A549 (cell line): ENCODE measurements at regions not wholly inside any gene's neighbourhood (a gene's known extent, or its start where the extent isn't known, plus 50 kb on each side); places are given as distances from the start of the nearest gene placed in this dataset.
"Not testable (repeated sequence)": the region's sequence is repeated elsewhere in the genome, so short reads cannot be mapped to it uniquely, and the experiment has no call there.

Source experiments
- ATAC-seq, 2 experiments: fragments of 200-7000 bp in 1 of 2; fragments of >200 bp in 1 of 2; cut with Nextera tagmentation in 1 of 2; cut with Tn5 transposase in 1 of 2; 3 replicates each; pipeline versions ENCODE4 v1.8.0 to v1.9.1; 2018 to 2020; ENCODE audit warnings: mild to moderate bottlenecking in 1 of 2, moderate library complexity in 1 of 2
- CTCF ChIA-PET: fragments of 300-600 bp; sonication (Branson Sonifier 250); formaldehyde crosslinking; extraction: SDS; loops from one replicate; lab custom pipeline; 2021; ENCODE audit warnings: antibody characterized with exemption, inconsistent platforms; lab: Yijun Ruan, JAX
- POLR2A ChIA-PET: fragments of 350-600 bp; formaldehyde crosslinking; extraction: SDS; loops from one replicate; lab custom pipeline; 2021; ENCODE audit warnings: antibody characterized with exemption, inconsistent platforms; lab: Yijun Ruan, JAX
- DNase-seq, 2 experiments: peaks; one replicate each; pipeline versions ENCODE4 v3.0.0 to v3.0.0-alpha.2; 2011 to 2016; ENCODE audit warnings: low read depth in 1 of 2, low spot score in 1 of 2
- FAIRE-seq: peaks from 2 replicates; lab custom pipeline; 2011; peaks lifted over from hg19 to GRCh38; lab: Jason Lieb, UNC
- H3K27ac ChIP-seq, 2 experiments: fragments of >200 bp; sonication (Bioruptor Twin); formaldehyde crosslinking; 3 replicates each; pipeline ENCODE4 v1.5.1; 2016 to 2017
- H3K4me1 ChIP-seq: fragments of >200 bp; sonication (Bioruptor Twin); formaldehyde crosslinking; 3 replicates; pipeline ENCODE4 v1.6.1; 2016
- H3K4me2 ChIP-seq: fragments of >200 bp; sonication (Bioruptor Twin); formaldehyde crosslinking; 3 replicates; pipeline ENCODE4 v1.6.1; 2016
- H3K4me3 ChIP-seq: fragments of >200 bp; sonication (Bioruptor Twin); formaldehyde crosslinking; 3 replicates; pipeline ENCODE4 v1.5.1; 2016
- H3K9me3 ChIP-seq: fragments of >200 bp; sonication (Bioruptor Twin); formaldehyde crosslinking; 3 replicates; pipeline ENCODE4 v1.6.1; 2016
- BHLHE40 ChIP-seq: IDR thresholded peaks from 2 replicates; pipeline ENCODE4 v1.6.1; 2012; ENCODE audit warnings: low read depth, low read length, inconsistent platforms
- CHD4 ChIP-seq: fragments of 200-600 bp; sonication (generic); IDR thresholded peaks from 2 replicates; pipeline ENCODE4 v1.6.1; 2016; ENCODE audit warnings: antibody characterized with exemption, mild to moderate bottlenecking, borderline replicate concordance
- FOSB ChIP-seq: fragments of 250-450 bp; sonication (Bioruptor Pico); IDR thresholded peaks from 2 replicates; pipeline ENCODE4 v1.5.0; 2020; ENCODE audit warnings: mild to moderate bottlenecking, moderate library complexity
- FOSL2 ChIP-seq, 2 experiments: fragments of 450-650 bp in 1 of 2; fragments of >200 bp in 1 of 2; sonication (Bioruptor Twin) in 1 of 2; formaldehyde crosslinking; IDR thresholded peaks; 2 replicates each; pipeline versions ENCODE4 v1.5.0 to v1.6.1; 2016 to 2020; ENCODE audit warnings: mild to moderate bottlenecking in 1 of 2, moderate library complexity in 1 of 2
- FOXS1 ChIP-seq: fragments of 250-450 bp; sonication (Bioruptor Pico); IDR thresholded peaks from 2 replicates; pipeline ENCODE4 v1.5.0; 2020; ENCODE audit warnings: mild to moderate bottlenecking, moderate library complexity
- GATA3 ChIP-seq: IDR thresholded peaks from 2 replicates; pipeline ENCODE4 v1.6.1; 2012; ENCODE audit warnings: borderline replicate concordance
- MAZ ChIP-seq: fragments of 150-350 bp; IDR thresholded peaks from 2 replicates; pipeline ENCODE4 v1.6.1; 2014; ENCODE audit warnings: antibody characterized with exemption, low read depth, low read length, borderline replicate concordance
- NFE2L2 ChIP-seq: fragments of 150-350 bp; conservative IDR thresholded peaks from 2 replicates; pipeline ENCODE4 v1.6.1; 2014; ENCODE audit warnings: low read length
- NR3C1 ChIP-seq: fragments of >200 bp; sonication (Bioruptor Twin); formaldehyde crosslinking; IDR thresholded peaks from 3 replicates; pipeline ENCODE4 v1.6.1; 2017
- RNF2 ChIP-seq: fragments of 200-600 bp; sonication (generic); IDR thresholded peaks from 2 replicates; pipeline ENCODE4 v1.6.1; 2016; ENCODE audit warnings: low read depth, mild to moderate bottlenecking, antibody characterized with exemption, moderate library complexity, borderline replicate concordance
- SMC3 ChIP-seq: fragments of >200 bp; sonication (Bioruptor Twin); formaldehyde crosslinking; IDR thresholded peaks from 3 replicates; pipeline ENCODE4 v1.6.1; 2018; ENCODE audit warnings: inconsistent platforms
- TP53 ChIP-seq: fragments of 250-450 bp; sonication (Bioruptor Pico); IDR thresholded peaks from 2 replicates; pipeline ENCODE4 v1.5.0; 2021; ENCODE audit warnings: mild to moderate bottlenecking, moderate library complexity
- ZSCAN20 ChIP-seq: fragments of 250-450 bp; sonication (Bioruptor Pico); IDR thresholded peaks from 2 replicates; pipeline ENCODE4 v1.8.0; 2022; ENCODE audit warnings: mild to moderate bottlenecking, moderate library complexity
- WGBS: methylation state at CpG from one replicate; pipeline ENCODE4 v1.1.6; 2017; ENCODE audit errors: missing lambda C conversion rate; 5-methylcytosine and 5-hydroxymethylcytosine counted together
- TF ChIP-seq, protein P1 (sequence below): fragments of >200 bp; sonication (Bioruptor Twin); formaldehyde crosslinking; IDR thresholded peaks from 2 replicates; pipeline ENCODE4 v1.6.1; 2016
- TF ChIP-seq, protein P2 (sequence below): fragments of 250-450 bp; sonication (Bioruptor Pico); IDR thresholded peaks from 2 replicates; pipeline ENCODE4 v1.5.0; 2020; ENCODE audit warnings: low read depth, mild to moderate bottlenecking, moderate library complexity
- TF ChIP-seq, protein P3 (sequence below): fragments of >200 bp; sonication (Bioruptor Twin); formaldehyde crosslinking; IDR thresholded peaks from 3 replicates; pipeline ENCODE4 v1.5.1; 2016
- TF ChIP-seq, protein P4 (sequence below): fragments of 250-450 bp; sonication (Bioruptor Pico); IDR thresholded peaks from 2 replicates; pipeline ENCODE4 v1.5.0; 2021; ENCODE audit warnings: mild to moderate bottlenecking, moderate library complexity, borderline replicate concordance
- TF ChIP-seq, protein P5 (sequence below): fragments of 150-350 bp; IDR thresholded peaks from 2 replicates; pipeline ENCODE4 v1.6.1; 2014; ENCODE audit warnings: low read depth, mild to moderate bottlenecking, low read length
- TF ChIP-seq, protein P6 (sequence below): IDR thresholded peaks from 2 replicates; pipeline ENCODE4 v1.6.1; 2012; ENCODE audit warnings: low read depth, borderline replicate concordance
- TF ChIP-seq, protein P7 (sequence below): fragments of 200-600 bp; sonication (generic); IDR thresholded peaks from 2 replicates; pipeline ENCODE4 v1.6.1; 2016; ENCODE audit warnings: antibody characterized with exemption, mild to moderate bottlenecking, moderate library complexity
- TF ChIP-seq, protein P8 (sequence below): IDR thresholded peaks from 2 replicates; pipeline ENCODE4 v1.6.1; 2012

DNA sequence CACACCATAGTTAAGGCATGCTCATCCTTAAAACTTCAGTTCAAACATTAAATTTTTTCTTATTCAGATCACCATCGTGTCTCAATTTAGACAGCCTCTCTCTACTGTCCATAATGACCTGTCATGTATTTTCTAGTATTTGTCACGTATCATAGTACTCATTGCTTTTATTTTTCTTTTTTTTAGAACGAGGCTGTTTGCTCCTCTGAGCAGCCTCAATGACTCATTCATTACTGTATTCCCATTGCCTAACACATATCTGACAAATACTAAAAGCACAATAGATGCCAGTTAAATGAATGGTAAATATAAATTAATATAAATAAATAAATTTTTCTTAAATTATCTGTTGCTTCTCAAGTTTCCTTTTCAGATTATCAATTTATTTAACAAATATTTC lies 245.5 kb downstream of the TUBA3C start:
- Histone ChIP-seq H3K27ac (no peak overlapping the region), H3K4me1 (no peaks in the 10 kb centered on the region), H3K9me3 (no peaks in the 10 kb centered on the region), H3K4me3 (no peak overlapping the region), H3K4me2 (no peak overlapping the region)
- TF ChIP-seq BHLHE40 (no peak), NR3C1 (no peak), FOSL2 (IDR thresholded peaks at IDR 0.05) (no peak), FOSL2 (CRISPR knock-in tag; IDR thresholded peaks at IDR 0.05) (no peak)
- TF ChIP-seq, protein P1, sequence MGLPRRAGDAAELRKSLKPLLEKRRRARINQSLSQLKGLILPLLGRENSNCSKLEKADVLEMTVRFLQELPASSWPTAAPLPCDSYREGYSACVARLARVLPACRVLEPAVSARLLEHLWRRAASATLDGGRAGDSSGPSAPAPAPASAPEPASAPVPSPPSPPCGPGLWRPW, result no peak
- TF ChIP-seq, protein P2, sequence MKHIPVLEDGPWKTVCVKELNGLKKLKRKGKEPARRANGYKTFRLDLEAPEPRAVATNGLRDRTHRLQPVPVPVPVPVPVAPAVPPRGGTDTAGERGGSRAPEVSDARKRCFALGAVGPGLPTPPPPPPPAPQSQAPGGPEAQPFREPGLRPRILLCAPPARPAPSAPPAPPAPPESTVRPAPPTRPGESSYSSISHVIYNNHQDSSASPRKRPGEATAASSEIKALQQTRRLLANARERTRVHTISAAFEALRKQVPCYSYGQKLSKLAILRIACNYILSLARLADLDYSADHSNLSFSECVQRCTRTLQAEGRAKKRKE (CRISPR knock-in tag), result no peak
- no peak for FAIRE-seq
- CTCF ChIA-PET, result no interaction called here
- 4% methylated on average over 3 of the region's 3 CpGs for WGBS
- POLR2A ChIA-PET, result no interaction called here
- no peak for ATAC-seq
- DNase-seq, result no peak

DNA sequence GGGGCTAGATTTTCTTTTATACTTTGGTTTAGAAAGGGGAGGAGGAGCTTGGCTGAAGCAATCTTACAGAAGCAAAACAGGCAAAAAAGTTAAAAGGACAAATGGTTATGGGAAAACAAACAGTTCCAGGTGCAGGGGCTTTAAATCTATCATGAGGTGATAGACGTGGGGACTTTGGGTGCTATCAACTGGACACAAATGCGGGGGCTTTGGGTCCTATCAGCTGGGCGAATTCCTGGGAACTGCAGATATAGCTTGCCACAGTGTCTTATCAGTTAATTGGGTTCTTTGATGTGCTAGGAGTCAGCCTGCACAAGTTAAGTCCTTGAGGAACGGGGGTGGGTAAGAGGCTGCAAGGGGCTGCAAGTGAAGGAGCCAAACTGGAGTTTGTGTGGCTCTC lies 260.6 kb downstream of the TUBA3C start:
- ChIA-PET POLR2A (no interaction called here), CTCF (no interaction called here)
- no peak overlapping the region for H3K27ac ChIP-seq
- no peaks in the 10 kb centered on the region for H3K4me1 ChIP-seq
- H3K9me3 ChIP-seq, result no peaks in the 10 kb centered on the region
- DNase-seq (no peak), FAIRE-seq (no peak), ATAC-seq (no peak)
- 0% methylated on average over 4 of the region's 4 CpGs for WGBS
- no peak overlapping the region for H3K4me2 ChIP-seq
- TF ChIP-seq MAZ (no peak), FOSB (CRISPR knock-in tag) (no peak), ZSCAN20 (no peak), CHD4 (no peak), SMC3 (no peak), RNF2 (no peak), NR3C1 (no peak), TP53 (CRISPR knock-in tag) (no peak), NFE2L2 (no peak), FOXS1 (CRISPR knock-in tag) (no peak), GATA3 (no peak)
- TF ChIP-seq, protein P3, sequence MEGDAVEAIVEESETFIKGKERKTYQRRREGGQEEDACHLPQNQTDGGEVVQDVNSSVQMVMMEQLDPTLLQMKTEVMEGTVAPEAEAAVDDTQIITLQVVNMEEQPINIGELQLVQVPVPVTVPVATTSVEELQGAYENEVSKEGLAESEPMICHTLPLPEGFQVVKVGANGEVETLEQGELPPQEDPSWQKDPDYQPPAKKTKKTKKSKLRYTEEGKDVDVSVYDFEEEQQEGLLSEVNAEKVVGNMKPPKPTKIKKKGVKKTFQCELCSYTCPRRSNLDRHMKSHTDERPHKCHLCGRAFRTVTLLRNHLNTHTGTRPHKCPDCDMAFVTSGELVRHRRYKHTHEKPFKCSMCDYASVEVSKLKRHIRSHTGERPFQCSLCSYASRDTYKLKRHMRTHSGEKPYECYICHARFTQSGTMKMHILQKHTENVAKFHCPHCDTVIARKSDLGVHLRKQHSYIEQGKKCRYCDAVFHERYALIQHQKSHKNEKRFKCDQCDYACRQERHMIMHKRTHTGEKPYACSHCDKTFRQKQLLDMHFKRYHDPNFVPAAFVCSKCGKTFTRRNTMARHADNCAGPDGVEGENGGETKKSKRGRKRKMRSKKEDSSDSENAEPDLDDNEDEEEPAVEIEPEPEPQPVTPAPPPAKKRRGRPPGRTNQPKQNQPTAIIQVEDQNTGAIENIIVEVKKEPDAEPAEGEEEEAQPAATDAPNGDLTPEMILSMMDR, result no peak
- TF ChIP-seq, protein P4, sequence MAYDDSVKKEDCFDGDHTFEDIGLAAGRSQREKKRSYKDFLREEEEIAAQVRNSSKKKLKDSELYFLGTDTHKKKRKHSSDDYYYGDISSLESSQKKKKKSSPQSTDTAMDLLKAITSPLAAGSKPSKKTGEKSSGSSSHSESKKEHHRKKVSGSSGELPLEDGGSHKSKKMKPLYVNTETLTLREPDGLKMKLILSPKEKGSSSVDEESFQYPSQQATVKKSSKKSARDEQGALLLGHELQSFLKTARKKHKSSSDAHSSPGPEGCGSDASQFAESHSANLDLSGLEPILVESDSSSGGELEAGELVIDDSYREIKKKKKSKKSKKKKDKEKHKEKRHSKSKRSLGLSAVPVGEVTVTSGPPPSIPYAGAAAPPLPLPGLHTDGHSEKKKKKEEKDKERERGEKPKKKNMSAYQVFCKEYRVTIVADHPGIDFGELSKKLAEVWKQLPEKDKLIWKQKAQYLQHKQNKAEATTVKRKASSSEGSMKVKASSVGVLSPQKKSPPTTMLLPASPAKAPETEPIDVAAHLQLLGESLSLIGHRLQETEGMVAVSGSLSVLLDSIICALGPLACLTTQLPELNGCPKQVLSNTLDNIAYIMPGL, result no peak
- TF ChIP-seq, protein P1, result no peak
- TF ChIP-seq, protein P5, sequence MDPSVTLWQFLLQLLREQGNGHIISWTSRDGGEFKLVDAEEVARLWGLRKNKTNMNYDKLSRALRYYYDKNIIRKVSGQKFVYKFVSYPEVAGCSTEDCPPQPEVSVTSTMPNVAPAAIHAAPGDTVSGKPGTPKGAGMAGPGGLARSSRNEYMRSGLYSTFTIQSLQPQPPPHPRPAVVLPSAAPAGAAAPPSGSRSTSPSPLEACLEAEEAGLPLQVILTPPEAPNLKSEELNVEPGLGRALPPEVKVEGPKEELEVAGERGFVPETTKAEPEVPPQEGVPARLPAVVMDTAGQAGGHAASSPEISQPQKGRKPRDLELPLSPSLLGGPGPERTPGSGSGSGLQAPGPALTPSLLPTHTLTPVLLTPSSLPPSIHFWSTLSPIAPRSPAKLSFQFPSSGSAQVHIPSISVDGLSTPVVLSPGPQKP, result no peak
- TF ChIP-seq, protein P6, sequence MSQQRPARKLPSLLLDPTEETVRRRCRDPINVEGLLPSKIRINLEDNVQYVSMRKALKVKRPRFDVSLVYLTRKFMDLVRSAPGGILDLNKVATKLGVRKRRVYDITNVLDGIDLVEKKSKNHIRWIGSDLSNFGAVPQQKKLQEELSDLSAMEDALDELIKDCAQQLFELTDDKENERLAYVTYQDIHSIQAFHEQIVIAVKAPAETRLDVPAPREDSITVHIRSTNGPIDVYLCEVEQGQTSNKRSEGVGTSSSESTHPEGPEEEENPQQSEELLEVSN, result no peak
- TF ChIP-seq, protein P7, sequence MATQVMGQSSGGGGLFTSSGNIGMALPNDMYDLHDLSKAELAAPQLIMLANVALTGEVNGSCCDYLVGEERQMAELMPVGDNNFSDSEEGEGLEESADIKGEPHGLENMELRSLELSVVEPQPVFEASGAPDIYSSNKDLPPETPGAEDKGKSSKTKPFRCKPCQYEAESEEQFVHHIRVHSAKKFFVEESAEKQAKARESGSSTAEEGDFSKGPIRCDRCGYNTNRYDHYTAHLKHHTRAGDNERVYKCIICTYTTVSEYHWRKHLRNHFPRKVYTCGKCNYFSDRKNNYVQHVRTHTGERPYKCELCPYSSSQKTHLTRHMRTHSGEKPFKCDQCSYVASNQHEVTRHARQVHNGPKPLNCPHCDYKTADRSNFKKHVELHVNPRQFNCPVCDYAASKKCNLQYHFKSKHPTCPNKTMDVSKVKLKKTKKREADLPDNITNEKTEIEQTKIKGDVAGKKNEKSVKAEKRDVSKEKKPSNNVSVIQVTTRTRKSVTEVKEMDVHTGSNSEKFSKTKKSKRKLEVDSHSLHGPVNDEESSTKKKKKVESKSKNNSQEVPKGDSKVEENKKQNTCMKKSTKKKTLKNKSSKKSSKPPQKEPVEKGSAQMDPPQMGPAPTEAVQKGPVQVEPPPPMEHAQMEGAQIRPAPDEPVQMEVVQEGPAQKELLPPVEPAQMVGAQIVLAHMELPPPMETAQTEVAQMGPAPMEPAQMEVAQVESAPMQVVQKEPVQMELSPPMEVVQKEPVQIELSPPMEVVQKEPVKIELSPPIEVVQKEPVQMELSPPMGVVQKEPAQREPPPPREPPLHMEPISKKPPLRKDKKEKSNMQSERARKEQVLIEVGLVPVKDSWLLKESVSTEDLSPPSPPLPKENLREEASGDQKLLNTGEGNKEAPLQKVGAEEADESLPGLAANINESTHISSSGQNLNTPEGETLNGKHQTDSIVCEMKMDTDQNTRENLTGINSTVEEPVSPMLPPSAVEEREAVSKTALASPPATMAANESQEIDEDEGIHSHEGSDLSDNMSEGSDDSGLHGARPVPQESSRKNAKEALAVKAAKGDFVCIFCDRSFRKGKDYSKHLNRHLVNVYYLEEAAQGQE, result no peak
- TF ChIP-seq, protein P8, sequence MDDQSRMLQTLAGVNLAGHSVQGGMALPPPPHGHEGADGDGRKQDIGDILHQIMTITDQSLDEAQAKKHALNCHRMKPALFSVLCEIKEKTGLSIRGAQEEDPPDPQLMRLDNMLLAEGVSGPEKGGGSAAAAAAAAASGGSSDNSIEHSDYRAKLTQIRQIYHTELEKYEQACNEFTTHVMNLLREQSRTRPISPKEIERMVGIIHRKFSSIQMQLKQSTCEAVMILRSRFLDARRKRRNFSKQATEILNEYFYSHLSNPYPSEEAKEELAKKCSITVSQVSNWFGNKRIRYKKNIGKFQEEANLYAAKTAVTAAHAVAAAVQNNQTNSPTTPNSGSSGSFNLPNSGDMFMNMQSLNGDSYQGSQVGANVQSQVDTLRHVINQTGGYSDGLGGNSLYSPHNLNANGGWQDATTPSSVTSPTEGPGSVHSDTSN, result no peak
- no peak overlapping the region for H3K4me3 ChIP-seq

DNA sequence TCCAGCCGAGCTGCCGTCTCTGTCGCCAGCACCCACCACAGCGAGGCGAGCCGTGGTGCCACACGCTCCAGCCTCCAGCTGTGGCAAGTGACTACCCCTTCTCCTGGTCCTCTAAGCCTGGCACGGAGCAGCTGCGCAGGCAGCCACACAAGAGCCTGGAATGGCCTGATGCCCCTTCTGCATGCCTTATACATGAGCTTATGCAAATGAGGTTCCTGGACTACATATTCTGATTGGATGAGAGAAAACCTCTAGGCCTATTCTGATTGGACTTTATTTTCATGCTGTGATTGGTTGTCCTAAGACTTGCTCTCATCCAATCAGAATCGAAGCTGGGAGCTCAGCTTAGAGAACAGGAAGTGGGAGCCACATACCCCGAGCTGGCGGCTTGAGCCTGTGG lies 276.5 kb downstream of the TUBA3C start:
- H3K4me3 ChIP-seq, FAIRE-seq, CTCF ChIA-PET, ATAC-seq, H3K9me3 ChIP-seq, POLR2A ChIA-PET, DNase-seq, H3K27ac ChIP-seq, H3K4me1 ChIP-seq, H3K4me2 ChIP-seq: not testable (repeated sequence)
- 28% methylated on average over 8 of the region's 12 CpGs for WGBS
